SK-N-SH (cell line): ENCODE measurements at regions not wholly inside any gene's neighbourhood (a gene's known extent, or its start where the extent isn't known, plus 50 kb on each side); places are given as distances from the start of the nearest gene placed in this dataset.

Source experiments
- CTCF ChIA-PET: fragments of 300-600, 350-600 bp; formaldehyde crosslinking; extraction: SDS; loops from one replicate; lab custom pipeline; 2021; lab: Yijun Ruan, JAX
- POLR2A ChIA-PET: fragments of 350-600 bp; sonication (Branson Sonifier 250); formaldehyde crosslinking; extraction: SDS; loops from one replicate; lab custom pipeline; 2020; ENCODE audit warnings: antibody characterized with exemption, inconsistent platforms; lab: Yijun Ruan, JAX
- DNase-seq: peaks from one replicate; pipeline ENCODE4 v3.0.0; 2012
- H2AFZ ChIP-seq: fragments of 200-600 bp; sonication (generic); 2 replicates; pipeline ENCODE4 v1.8.1; 2016; ENCODE audit warnings: antibody characterized with exemption, mild to moderate bottlenecking, low read depth
- H3F3A ChIP-seq: fragments of 200-600 bp; sonication (generic); replicated peaks from 2 replicates; pipeline ENCODE3; 2016; ENCODE audit warnings: antibody characterized with exemption, mild to moderate bottlenecking; ENCODE audit not compliant: insufficient read depth
- H3K27ac ChIP-seq, 2 experiments: fragments of 200-500 bp in 1 of 2; fragments of 200-600 bp in 1 of 2; sonication (Bioruptor generic) in 1 of 2; sonication (generic), shearing (Covaris generic) in 1 of 2; 2 replicates each; pipeline versions ENCODE4 v1.5.1 to v1.6.1; 2014 to 2016; ENCODE audit warnings: low read depth in 2 of 2, inconsistent platforms in 1 of 2, low read length in 1 of 2, mild to moderate bottlenecking in 1 of 2, mixed read lengths in 1 of 2
- H3K27me3 ChIP-seq: fragments of 200-600 bp; sonication (generic), shearing (Covaris generic); 2 replicates; pipeline ENCODE4 v1.6.1; 2016; ENCODE audit warnings: mixed run types; ENCODE audit not compliant: insufficient read depth
- H3K36me3 ChIP-seq, 2 experiments: fragments of 200-500 bp in 1 of 2; fragments of 200-600 bp in 1 of 2; sonication (Bioruptor generic) in 1 of 2; sonication (generic) in 1 of 2; replicated peaks in 1 of 2; 2 replicates each; pipeline versions ENCODE3 to v1.5.1; 2014 to 2016; ENCODE audit warnings: low read length in 1 of 2, mild to moderate bottlenecking in 1 of 2; ENCODE audit not compliant: insufficient read depth in 2 of 2, control insufficient read depth in 1 of 2
- H3K4me1 ChIP-seq, 2 experiments: fragments of 200-500 bp in 1 of 2; fragments of 200-600 bp in 1 of 2; sonication (Bioruptor generic) in 1 of 2; sonication (generic), shearing (Covaris generic) in 1 of 2; 2 replicates each; pipeline versions ENCODE4 v1.5.1 to v1.6.1; 2014 to 2016; ENCODE audit warnings: low read depth in 1 of 2, low read length in 1 of 2, mixed run types in 1 of 2; ENCODE audit not compliant: insufficient read depth in 2 of 2, control insufficient read depth in 1 of 2
- H3K4me2 ChIP-seq: fragments of 200-600 bp; sonication (generic), shearing (Covaris generic); 2 replicates; pipeline ENCODE4 v1.6.1; 2017; ENCODE audit warnings: mixed run types
- H3K4me3 ChIP-seq, 2 experiments: fragments of 200-500 bp in 1 of 2; fragments of 200-600 bp in 1 of 2; sonication (Bioruptor generic) in 1 of 2; sonication (generic), shearing (Covaris generic) in 1 of 2; 2 replicates each; pipeline versions ENCODE4 v1.5.1 to v1.8.1; 2014 to 2016; ENCODE audit warnings: low read depth in 2 of 2, inconsistent platforms in 1 of 2, low read length in 1 of 2, mild to moderate bottlenecking in 1 of 2, mixed read lengths in 1 of 2, moderate library complexity in 1 of 2
- H3K79me2 ChIP-seq: fragments of 200-600 bp; sonication (generic); 2 replicates; pipeline ENCODE4 v1.8.1; 2017; ENCODE audit warnings: mild to moderate bottlenecking; ENCODE audit not compliant: insufficient read depth
- H3K9ac ChIP-seq: fragments of 200-600 bp; sonication (generic); 2 replicates; pipeline ENCODE4 v1.6.1; 2017; ENCODE audit warnings: mixed run types
- H3K9me2 ChIP-seq: fragments of 200-600 bp; sonication (generic); 2 replicates; pipeline ENCODE4 v1.6.1; 2017; ENCODE audit warnings: mixed run types
- H3K9me3 ChIP-seq: fragments of 200-600 bp; sonication (generic); 2 replicates; pipeline ENCODE4 v1.6.1; 2017; ENCODE audit warnings: mixed run types, mild to moderate bottlenecking, moderate library complexity
- H4K20me1 ChIP-seq: fragments of 200-600 bp; sonication (generic); 2 replicates; pipeline ENCODE4 v1.6.1; 2017; ENCODE audit warnings: mild to moderate bottlenecking, mixed run types; ENCODE audit not compliant: insufficient read depth
- FOSL2 ChIP-seq: IDR thresholded peaks from 2 replicates; pipeline ENCODE4 v1.4.0; 2012; ENCODE audit warnings: low read depth, mild to moderate bottlenecking, moderate library complexity, borderline replicate concordance
- FOXJ3 ChIP-seq: sonication (generic); formaldehyde crosslinking; IDR thresholded peaks from 2 replicates; pipeline ENCODE4 v1.5.1; 2020; ENCODE audit warnings: mild to moderate bottlenecking, missing genetic modification reagents
- FOXM1 ChIP-seq: IDR thresholded peaks from 2 replicates; pipeline ENCODE4 v1.4.0; 2012; ENCODE audit warnings: low read depth, mild to moderate bottlenecking
- JUND ChIP-seq: IDR thresholded peaks from 2 replicates; pipeline ENCODE4 v1.4.0; 2012
- MXI1 ChIP-seq: IDR thresholded peaks from 2 replicates; pipeline ENCODE4 v1.6.1; 2012; ENCODE audit warnings: mild to moderate bottlenecking, low read depth, low read length, improper control_type of control experiment
- RCOR1 ChIP-seq: fragments of 150-350 bp; IDR thresholded peaks from 2 replicates; pipeline ENCODE4 v1.6.1; 2017; ENCODE audit warnings: antibody characterized with exemption, low read length
- SIN3A ChIP-seq: IDR thresholded peaks from 2 replicates; pipeline ENCODE4 v1.6.1; 2012; ENCODE audit warnings: low read depth, mild to moderate bottlenecking, low read length, moderate library complexity, borderline replicate concordance
- TCF12 ChIP-seq: IDR thresholded peaks from 2 replicates; pipeline ENCODE4 v1.4.0; 2012
- TEAD4 ChIP-seq: IDR thresholded peaks from 2 replicates; pipeline ENCODE4 v1.4.0; 2012; ENCODE audit warnings: mild to moderate bottlenecking, borderline replicate concordance; ENCODE audit not compliant: insufficient read depth
- WGBS: methylation state at CpG from one replicate; pipeline ENCODE4 v1.1.6; 2017; ENCODE audit warnings: low lambda C conversion rate; 5-methylcytosine and 5-hydroxymethylcytosine counted together
- TF ChIP-seq, protein P1 (sequence below): fragments of 150-350 bp; IDR thresholded peaks from 2 replicates; pipeline ENCODE4 v1.6.1; 2016; ENCODE audit warnings: mild to moderate bottlenecking, low read depth, low read length
- TF ChIP-seq, protein P2 (sequence below): IDR thresholded peaks from 2 replicates; pipeline ENCODE4 v1.4.0; 2012; ENCODE audit warnings: low read depth, borderline replicate concordance
- TF ChIP-seq, protein P3 (sequence below): IDR thresholded peaks from 2 replicates; pipeline ENCODE4 v1.4.0; 2012; ENCODE audit warnings: low read depth, borderline replicate concordance
- TF ChIP-seq, protein P4 (sequence below): IDR thresholded peaks from 2 replicates; pipeline ENCODE4 v1.4.0; 2012; ENCODE audit warnings: low read depth

DNA sequence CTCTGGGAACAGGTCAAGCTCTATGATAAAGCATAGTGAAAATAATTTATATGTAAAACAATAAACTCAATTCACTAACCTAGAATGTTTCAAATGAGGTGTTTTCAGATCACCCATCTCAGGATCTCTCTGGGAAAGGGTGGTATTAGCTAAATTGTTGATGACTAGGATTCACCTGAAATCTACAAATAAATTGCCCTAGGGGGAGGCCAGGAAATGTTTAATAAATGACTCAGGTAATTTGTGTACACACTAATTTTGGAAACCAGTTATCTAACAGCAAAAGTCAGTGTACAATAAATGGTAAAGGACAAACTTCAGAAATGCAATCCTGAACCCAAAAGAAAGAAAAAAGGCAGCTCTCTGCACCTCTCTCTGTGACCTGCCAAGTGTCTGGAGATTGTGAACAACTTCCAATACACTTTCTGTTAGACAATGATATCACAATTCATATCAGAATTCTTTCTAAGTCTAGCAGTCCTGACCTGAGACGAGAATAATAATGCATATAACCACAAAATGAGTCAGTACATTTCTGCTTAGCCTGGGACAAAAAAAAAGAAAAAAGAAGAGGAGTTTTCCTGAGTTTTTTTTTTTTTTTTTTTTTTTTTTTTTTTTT is 760.0 kb downstream of the EPHA4 start:
- Histone ChIP-seq H3K27me3 (no peaks in the 10 kb centered on the region), H3K4me1 (no peaks in the 10 kb centered on the region), H2AFZ (no peak overlapping the region), H3K9ac (no peak overlapping the region), H3K36me3 (no peaks in the 10 kb centered on the region), H3K27ac (no peak overlapping the region), H3K79me2 (no peaks in the 10 kb centered on the region), H3K4me3 (no peak overlapping the region), H4K20me1 (no peaks in the 10 kb centered on the region), H3K4me2 (no peak overlapping the region), H3K9me3 (no peaks in the 10 kb centered on the region), H3F3A (no peaks in the 10 kb centered on the region), H3K9me2 (no peaks in the 10 kb centered on the region)
- TF ChIP-seq FOSL2 (no peak), MXI1 (no peak), RCOR1 (no peak), FOXJ3 (CRISPR knock-in tag) (no peak), SIN3A (no peak), TEAD4 (no peak), JUND (no peak), FOXM1 (no peak)
- TF ChIP-seq, protein P1, sequence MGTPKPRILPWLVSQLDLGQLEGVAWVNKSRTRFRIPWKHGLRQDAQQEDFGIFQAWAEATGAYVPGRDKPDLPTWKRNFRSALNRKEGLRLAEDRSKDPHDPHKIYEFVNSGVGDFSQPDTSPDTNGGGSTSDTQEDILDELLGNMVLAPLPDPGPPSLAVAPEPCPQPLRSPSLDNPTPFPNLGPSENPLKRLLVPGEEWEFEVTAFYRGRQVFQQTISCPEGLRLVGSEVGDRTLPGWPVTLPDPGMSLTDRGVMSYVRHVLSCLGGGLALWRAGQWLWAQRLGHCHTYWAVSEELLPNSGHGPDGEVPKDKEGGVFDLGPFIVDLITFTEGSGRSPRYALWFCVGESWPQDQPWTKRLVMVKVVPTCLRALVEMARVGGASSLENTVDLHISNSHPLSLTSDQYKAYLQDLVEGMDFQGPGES, result no peak
- ChIA-PET CTCF (no interaction called here), POLR2A (no interaction called here)
- WGBS, result 0% methylated on average over 1 of the region's 1 CpG
- DNase-seq, result no peak

DNA sequence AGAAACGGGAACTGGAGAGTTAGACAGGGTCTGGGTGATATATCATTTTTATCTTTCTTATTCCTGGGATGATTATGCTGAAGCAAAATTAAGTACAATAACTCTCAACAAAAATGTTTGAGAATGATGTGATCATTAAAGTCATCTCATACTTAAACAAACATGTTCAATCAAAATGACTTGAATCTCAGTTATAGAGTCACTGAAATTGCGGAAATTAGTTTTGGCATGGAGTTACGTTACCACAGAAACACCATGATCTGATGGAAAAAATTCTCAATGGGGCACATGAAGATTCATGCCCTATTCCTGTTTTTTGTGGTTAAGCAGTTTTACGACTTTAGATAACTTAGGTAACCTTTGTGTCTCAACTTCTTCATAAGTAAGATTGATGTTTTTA is 757.7 kb downstream of the EPHA4 start:
- Histone ChIP-seq H3K9me2 (no peaks in the 10 kb centered on the region), H3K9ac (no peak overlapping the region), H3K36me3 (no peaks in the 10 kb centered on the region), H3K27me3 (no peaks in the 10 kb centered on the region), H2AFZ (no peak overlapping the region), H3K27ac (no peak overlapping the region)
- CTCF ChIA-PET, result no interaction called here
- no peak for DNase-seq
- TF ChIP-seq TEAD4 (no peak), TCF12 (no peak)
- TF ChIP-seq, protein P2, sequence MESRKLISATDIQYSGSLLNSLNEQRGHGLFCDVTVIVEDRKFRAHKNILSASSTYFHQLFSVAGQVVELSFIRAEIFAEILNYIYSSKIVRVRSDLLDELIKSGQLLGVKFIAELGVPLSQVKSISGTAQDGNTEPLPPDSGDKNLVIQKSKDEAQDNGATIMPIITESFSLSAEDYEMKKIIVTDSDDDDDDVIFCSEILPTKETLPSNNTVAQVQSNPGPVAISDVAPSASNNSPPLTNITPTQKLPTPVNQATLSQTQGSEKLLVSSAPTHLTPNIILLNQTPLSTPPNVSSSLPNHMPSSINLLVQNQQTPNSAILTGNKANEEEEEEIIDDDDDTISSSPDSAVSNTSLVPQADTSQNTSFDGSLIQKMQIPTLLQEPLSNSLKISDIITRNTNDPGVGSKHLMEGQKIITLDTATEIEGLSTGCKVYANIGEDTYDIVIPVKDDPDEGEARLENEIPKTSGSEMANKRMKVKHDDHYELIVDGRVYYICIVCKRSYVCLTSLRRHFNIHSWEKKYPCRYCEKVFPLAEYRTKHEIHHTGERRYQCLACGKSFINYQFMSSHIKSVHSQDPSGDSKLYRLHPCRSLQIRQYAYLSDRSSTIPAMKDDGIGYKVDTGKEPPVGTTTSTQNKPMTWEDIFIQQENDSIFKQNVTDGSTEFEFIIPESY, result no peak
- TF ChIP-seq, protein P3, sequence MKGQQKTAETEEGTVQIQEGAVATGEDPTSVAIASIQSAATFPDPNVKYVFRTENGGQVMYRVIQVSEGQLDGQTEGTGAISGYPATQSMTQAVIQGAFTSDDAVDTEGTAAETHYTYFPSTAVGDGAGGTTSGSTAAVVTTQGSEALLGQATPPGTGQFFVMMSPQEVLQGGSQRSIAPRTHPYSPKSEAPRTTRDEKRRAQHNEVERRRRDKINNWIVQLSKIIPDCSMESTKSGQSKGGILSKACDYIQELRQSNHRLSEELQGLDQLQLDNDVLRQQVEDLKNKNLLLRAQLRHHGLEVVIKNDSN, result no peak
- TF ChIP-seq, protein P4, sequence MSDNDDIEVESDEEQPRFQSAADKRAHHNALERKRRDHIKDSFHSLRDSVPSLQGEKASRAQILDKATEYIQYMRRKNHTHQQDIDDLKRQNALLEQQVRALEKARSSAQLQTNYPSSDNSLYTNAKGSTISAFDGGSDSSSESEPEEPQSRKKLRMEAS, result no peak
- TF ChIP-seq, all 33 proteins: peak for 0
- Histone ChIP-seq H3K4me3 (no peak overlapping the region), H3K4me2 (no peak overlapping the region), H3K79me2 (no peaks in the 10 kb centered on the region), H3K4me1 (no peaks in the 10 kb centered on the region), H4K20me1 (no peaks in the 10 kb centered on the region), H3K9me3 (no peaks in the 10 kb centered on the region), H3F3A (no peaks in the 10 kb centered on the region)
- WGBS, result 8% methylated on average over 4 of the region's 4 CpGs
- POLR2A ChIA-PET, result no interaction called here
